ENCODE measurements at regions not wholly inside any gene's neighbourhood (a gene's known extent, or its start where the extent isn't known, plus 50 kb on each side); places are given as distances from the start of the nearest gene placed in this dataset.
A peak's percentile ranks its signal among the peaks of the same experiment; 100 is the strongest.

- intact Hi-C loops (cut with DNase I) = no loop called here
- TF ChIP-seq, protein P1, sequence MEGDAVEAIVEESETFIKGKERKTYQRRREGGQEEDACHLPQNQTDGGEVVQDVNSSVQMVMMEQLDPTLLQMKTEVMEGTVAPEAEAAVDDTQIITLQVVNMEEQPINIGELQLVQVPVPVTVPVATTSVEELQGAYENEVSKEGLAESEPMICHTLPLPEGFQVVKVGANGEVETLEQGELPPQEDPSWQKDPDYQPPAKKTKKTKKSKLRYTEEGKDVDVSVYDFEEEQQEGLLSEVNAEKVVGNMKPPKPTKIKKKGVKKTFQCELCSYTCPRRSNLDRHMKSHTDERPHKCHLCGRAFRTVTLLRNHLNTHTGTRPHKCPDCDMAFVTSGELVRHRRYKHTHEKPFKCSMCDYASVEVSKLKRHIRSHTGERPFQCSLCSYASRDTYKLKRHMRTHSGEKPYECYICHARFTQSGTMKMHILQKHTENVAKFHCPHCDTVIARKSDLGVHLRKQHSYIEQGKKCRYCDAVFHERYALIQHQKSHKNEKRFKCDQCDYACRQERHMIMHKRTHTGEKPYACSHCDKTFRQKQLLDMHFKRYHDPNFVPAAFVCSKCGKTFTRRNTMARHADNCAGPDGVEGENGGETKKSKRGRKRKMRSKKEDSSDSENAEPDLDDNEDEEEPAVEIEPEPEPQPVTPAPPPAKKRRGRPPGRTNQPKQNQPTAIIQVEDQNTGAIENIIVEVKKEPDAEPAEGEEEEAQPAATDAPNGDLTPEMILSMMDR (IDR thresholded peaks at IDR 0.05) = no peak
- no peaks in the 10 kb centered on the region for H3K36me3 ChIP-seq
- H3K4me3 ChIP-seq = no peak overlapping the region
- peaks cover 17% of the 10 kb centered on the region for H3K27me3 ChIP-seq (ENCODE audit: low read depth)
- no peak for DNase-seq
- H3K9me3 ChIP-seq = no peaks in the 10 kb centered on the region
- no peak overlapping the region for H3K27ac ChIP-seq
- H3K4me1 ChIP-seq = no peaks in the 10 kb centered on the region
- peak in 1 of 2 donors; percentile 19 for ATAC-seq
Measured at GRCh38 chr20:51193066-51193772, 170.3 kb upstream of the KCNG1 start.

- H3K36me3 ChIP-seq = no peaks in the 10 kb centered on the region
- no peak overlapping the region for H3K27ac ChIP-seq
- TF ChIP-seq, protein P1 (IDR thresholded peaks at IDR 0.05) = no peak
- ATAC-seq (no peak), DNase-seq (no peak)
- no peaks in the 10 kb centered on the region for H3K4me1 ChIP-seq
- intact Hi-C loops (cut with DNase I) = no loop called here
- H3K4me3 ChIP-seq = no peak overlapping the region
- no peaks in the 10 kb centered on the region for H3K9me3 ChIP-seq
- peaks cover 7% of the 10 kb centered on the region for H3K27me3 ChIP-seq (ENCODE audit: low read depth)
Measured at GRCh38 chr20:51190783-51191180, 167.9 kb upstream of the KCNG1 start.

DNA sequence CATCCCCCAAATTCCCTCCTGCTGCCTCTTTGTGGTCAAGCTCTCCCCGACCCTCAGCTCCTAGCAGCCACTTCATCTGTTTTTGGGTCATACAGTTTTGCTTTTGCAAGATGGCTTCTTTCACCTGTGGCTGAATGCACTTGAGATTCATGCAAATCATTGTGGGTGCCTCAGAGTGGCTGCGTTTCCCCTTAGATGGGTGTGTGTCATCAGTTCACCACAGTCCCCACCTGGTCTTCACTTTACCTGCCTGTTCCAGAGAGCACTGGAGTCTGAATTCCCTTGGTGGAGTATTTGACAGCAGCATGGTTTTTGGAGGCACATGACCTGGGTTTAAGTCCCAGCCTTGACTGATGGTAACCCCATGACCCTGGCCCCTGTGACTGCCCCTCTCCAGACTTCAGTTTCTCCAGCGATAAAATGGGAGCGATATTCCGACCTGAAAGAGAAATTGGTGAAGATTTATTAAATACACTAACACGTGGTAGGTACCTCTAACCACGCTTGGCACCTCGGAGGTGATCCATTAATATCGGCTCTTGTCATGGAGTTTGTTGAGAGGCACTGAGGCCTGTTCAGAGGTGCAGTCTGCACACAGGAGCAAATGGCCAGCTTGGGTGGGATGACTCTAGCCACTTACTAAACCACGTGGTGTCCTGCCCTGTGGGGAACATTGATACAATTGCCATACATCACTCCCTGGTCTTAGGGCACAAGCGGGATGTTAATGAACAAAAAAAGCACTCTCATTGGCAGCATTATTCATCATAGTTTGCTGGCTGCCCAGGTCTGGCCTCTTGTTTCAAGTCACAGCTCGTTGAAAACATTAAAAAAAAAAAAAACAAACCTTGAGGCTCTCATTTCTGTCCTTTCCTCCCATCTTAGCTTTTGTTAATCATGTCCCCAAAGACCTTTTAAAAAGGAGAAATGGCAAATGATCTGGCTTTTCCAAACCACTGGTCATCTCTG is 167.2 kb upstream of the KCNG1 start:
- Histone ChIP-seq H3K9me3 (no peaks in the 10 kb centered on the region), H3K27me3 (ENCODE audit: low read depth) (peaks cover 5% of the 10 kb centered on the region), H3K4me3 (no peak overlapping the region), H3K27ac (no peak overlapping the region), H3K4me1 (no peaks in the 10 kb centered on the region), H3K36me3 (no peaks in the 10 kb centered on the region)
- intact Hi-C loops (cut with DNase I) = no loop called here
- ATAC-seq = no peak
- no peak for DNase-seq
- TF ChIP-seq, protein P1 (IDR thresholded peaks at IDR 0.05) = no peak

DNA sequence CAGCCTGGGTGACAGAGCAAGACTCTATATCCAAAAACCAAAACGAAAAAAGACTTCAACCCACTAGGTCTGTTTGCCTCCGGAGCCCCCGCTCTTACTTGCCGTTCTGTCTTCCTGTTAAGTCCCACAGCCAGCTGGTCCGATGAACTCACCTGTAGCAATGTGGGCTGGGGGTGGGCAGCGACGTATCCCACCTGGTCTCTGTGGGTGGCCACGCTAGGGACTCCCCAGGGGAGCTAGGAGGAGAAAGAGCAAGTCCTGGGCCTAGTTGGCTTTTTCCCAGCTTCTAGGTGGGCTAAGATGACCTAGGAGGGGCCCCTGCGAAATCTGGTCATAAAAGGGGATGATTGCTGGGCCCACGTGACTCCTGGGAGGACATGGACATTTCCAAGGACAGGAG is 166.0 kb upstream of the KCNG1 start:
- DNase-seq (no peak), ATAC-seq (no peak)
- TF ChIP-seq, protein P1 (IDR thresholded peaks at IDR 0.05) = no peak
- peaks cover 2% of the 10 kb centered on the region for H3K27me3 ChIP-seq (ENCODE audit: low read depth)
- no peaks in the 10 kb centered on the region for H3K36me3 ChIP-seq
- H3K4me1 ChIP-seq = no peaks in the 10 kb centered on the region
- no peak overlapping the region for H3K27ac ChIP-seq
- intact Hi-C loops (cut with DNase I) = no loop called here
- H3K9me3 ChIP-seq = no peaks in the 10 kb centered on the region
- H3K4me3 ChIP-seq = no peak overlapping the region

DNA sequence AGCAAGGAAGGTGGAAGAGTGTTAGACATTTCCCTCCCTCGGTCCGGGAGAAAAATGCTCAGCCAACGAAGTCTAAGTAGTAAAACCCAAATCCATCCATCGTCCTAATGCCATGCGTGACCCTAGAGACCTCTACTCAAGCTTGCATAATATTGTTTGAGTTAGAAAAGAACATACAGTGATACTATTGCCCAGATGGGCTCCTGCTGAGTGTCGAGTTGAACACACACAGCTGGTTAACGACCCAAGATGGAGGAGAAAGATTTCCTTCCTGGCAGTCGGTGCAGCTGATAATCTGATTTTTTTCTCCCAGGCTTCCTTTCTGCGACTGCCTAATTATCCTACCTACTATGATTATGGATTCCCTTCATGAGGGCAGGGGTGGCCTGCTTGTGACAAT is 164.4 kb upstream of the KCNG1 start:
- no peak for DNase-seq
- Histone ChIP-seq H3K4me3 (no peak overlapping the region), H3K9me3 (no peaks in the 10 kb centered on the region), H3K27ac (no peak overlapping the region), H3K27me3 (ENCODE audit: low read depth) (no peaks in the 10 kb centered on the region), H3K4me1 (no peaks in the 10 kb centered on the region), H3K36me3 (no peaks in the 10 kb centered on the region)
- TF ChIP-seq, protein P1 (IDR thresholded peaks at IDR 0.05) = no peak
- intact Hi-C loops (cut with DNase I) = no loop called here
- ATAC-seq = no peak

All from lower lobe of right lung (tissue), 2 donors.